HG03571 (cell line): ENCODE measurements at regions not wholly inside any gene's neighbourhood (a gene's known extent, or its start where the extent isn't known, plus 50 kb on each side); places are given as distances from the start of the nearest gene placed in this dataset.

Experiments
- ATAC-seq: cut with Tn5 transposase; IDR thresholded peaks from one replicate; pipeline ENCODE4 v1.9.1; 2021; ENCODE audit not compliant: unreplicated experiment

DNA sequence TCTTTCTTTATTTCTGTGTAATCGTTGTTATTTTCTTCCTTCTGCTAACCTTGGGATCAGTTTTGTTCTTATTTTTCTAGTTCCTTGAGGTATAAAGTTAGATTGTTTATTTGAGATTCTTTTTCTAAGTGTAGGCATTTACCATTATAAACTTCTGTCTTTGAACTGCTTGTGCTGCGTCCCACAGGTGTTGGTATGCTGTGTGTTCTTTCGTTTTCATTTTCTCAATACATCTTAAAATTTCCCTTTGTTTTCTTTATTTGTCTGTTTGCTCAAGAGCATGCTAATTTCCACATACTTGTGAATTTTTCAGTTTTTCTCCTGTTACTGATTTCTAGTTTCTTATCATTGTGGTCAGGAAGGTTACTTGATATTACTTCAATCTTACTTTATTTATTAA lies 873.8 kb upstream of the GCFC2 start:
- ATAC-seq = no peak

DNA sequence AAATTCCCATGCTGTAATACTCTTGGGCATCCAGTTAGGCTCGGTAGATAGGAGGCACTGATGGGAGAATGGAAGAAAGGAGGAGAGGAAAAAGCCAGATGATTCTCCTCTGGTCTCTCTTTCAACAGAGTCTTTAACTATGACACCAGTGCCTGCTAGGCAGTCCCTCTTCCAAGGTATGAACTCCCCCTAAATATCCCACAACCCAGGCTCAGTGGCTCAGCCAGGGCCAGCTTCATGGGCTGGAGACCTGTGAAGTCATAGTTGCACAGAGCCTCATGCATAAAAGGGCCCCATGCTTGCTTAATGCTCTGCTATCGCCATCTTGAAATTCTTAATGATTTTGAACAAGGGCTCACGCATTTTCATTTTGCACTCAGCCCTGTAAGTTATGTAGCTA lies 869.2 kb upstream of the GCFC2 start:
- ATAC-seq = no peak

DNA sequence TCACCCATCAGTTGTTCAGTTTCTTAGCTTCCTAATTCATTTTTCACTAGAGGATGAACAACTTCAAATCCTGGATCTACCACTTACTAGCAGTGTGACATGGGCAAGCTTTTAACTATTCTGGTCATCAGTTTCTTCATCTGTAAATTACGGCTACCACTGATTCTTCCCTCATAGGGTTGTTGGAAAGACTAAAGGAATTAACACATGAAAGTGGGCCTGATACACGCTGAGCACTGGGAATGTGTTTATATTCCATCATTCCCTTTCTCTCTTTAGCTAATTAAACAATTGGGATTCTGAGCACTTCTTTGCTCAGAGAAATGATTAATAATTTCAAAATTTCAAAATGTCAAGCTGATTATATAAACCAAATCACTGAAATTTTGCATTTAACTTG lies 862.3 kb upstream of the GCFC2 start:
- no peak for ATAC-seq

DNA sequence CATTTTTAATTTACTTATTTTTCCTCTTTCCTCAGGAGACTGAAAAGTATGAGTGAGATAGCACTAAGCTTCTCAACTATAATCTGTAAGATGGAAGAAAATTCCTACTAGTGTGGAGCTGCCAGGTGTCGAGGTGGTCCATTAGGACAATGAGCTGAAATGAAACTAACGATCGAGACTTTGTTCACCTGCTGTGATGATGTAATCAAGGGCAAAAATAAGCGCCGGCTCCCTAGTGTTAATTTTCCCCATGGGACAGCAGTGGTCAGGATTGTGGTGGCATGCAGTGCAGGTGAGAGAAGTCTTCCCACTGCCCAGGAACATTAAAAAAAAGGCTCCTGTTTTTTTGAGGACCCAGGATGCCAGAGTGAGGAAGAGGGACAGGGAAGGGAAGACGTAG lies 859.1 kb upstream of the GCFC2 start:
- no peak for ATAC-seq

DNA sequence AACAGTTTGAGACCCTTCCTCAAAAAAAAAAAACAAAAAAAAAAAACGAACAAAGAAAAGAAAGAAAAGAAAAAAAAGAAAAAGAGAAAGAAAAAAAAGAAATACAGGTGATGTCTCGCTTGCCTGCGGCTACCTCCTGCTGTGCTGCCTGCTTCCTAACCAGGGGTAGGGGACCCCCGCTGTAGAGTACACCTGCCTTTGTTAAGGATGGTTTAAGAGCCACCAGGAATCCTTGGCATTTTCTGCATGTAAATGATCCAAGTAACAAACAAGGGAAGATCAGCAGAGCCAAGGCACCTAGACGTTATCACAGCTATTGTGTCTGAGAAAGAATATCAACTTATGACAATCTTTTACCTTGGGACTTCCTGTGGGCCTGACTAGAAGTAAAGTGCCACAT lies 856.8 kb upstream of the GCFC2 start:
- ATAC-seq = no peak

DNA sequence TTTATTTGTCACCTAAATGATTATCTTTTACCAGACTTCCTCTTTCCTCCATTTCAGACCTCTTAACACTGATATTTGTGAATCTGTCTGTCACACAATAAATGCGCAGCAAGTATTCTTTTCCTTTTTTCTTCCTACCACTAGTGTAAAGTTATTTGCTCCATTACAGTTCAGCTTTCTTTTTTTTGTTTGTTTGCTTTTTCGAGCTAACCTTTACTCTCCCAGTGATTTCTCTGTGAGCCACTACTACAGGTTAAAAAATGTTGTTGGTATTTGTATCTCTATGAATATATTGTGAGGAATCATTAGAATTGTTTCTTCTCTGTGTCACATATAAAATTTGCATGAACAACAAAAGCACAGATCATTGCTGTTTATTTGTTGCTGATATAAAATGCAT lies 854.0 kb upstream of the GCFC2 start:
- no peak for ATAC-seq

DNA sequence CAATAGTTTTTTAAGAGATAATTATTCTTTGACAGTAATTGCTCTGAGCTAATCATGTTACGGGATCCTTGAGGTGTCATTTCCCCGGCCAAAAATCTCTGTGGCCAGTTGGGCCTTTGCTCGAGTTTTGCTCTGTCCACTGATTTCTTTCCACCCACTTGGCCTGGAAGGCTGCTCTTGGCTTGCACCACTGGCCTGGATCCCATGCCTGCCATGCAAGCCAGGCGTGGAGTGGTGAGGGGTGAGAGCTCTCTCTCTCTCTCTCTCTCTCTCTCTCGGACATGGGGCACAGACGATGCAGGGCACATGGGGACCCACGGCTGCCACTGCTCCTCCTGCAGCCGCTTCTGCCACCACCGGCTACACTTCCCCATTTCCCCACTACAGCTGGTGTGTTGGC lies 853.0 kb upstream of the GCFC2 start:
- no peak for ATAC-seq

DNA sequence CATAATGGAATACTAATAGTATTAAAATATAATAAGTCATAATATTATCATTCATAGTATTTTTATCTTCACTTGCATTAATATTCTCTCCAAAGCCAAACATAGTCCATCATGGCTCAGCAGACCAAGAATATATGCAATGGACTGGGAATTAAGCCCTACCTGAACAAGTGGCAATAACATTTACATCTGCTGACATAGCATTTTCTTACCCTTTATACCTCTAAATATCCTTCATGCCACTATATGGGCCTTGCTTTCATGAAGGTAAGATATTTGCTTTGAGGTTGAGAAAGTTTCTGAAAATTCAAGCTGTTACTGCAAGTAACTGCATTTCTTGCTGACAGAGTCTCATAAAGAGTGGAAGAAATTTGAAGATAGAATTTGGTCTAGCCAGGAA lies 847.4 kb upstream of the GCFC2 start:
- no peak for ATAC-seq

DNA sequence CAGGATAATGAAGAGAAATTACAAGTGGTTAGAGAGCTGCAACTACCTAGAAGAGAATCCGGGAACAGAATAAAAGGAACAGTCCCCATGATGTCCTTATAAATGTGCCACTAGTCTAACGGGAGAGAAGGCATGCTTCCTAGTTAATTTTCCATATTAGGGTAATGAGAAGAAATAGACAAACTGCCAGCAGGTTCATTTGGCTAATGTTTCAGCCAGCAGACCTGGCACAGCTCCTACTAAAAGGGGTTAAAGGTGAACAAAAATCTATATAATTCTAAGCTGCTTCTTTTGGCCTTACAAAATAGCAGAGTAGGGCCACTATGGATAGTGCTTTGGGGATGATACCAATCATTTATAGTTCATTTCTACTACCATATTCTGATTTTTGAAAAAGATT lies 845.3 kb upstream of the GCFC2 start:
- ATAC-seq = no peak

DNA sequence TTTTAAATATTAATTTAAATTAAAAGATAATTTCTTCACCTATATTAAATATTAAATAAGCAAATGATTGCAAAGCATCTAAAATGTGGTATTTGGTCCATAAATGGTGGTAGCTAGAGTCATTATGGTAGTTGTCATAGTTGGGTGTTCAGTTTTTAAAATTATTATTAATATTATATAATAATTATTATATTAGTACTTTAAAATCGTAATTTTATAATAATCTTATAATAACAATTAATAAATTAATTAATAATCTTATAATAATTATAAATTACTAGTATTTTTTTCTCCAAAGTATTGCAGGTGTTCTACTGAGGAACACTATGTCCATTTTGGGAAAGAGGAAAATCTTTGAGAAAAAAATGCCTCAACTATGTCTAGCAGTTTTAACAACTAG lies 835.5 kb upstream of the GCFC2 start:
- ATAC-seq = no peak

DNA sequence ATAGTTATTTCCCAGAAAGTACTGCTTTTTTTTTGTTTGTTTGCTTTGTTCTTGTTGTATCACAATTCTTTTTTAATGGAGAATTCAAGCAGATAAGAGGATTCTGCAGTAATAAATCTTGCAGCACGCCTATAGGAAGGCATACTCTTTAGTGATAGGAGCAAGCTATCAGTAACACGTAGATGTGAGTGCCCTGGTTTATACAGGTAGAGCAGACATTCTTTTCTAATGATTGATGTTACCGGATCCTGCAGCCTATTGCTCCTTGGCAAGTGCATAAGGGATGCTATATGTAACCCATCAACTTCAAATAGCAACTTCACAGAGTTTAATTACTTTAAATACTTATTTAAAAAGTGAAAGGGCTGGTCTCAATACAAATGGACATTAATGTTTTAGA lies 834.2 kb upstream of the GCFC2 start:
- ATAC-seq = no peak

DNA sequence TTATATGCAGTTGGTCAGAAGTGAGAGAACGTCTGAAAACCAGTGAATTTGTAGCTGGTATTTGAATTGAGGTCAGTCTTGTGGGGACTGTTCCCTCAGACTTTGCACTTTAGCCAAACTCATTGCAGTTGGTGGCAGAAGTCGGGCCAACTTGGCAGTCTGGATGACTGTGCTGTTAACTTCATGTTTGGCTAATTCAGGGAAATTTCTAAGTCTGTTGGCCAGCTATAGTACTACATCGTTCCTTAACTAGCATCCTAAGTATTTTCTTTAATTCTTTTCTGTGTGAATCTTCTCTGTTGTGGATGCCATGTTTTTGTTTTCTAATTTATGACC lies 806.8 kb upstream of the GCFC2 start:
- no peak for ATAC-seq

DNA sequence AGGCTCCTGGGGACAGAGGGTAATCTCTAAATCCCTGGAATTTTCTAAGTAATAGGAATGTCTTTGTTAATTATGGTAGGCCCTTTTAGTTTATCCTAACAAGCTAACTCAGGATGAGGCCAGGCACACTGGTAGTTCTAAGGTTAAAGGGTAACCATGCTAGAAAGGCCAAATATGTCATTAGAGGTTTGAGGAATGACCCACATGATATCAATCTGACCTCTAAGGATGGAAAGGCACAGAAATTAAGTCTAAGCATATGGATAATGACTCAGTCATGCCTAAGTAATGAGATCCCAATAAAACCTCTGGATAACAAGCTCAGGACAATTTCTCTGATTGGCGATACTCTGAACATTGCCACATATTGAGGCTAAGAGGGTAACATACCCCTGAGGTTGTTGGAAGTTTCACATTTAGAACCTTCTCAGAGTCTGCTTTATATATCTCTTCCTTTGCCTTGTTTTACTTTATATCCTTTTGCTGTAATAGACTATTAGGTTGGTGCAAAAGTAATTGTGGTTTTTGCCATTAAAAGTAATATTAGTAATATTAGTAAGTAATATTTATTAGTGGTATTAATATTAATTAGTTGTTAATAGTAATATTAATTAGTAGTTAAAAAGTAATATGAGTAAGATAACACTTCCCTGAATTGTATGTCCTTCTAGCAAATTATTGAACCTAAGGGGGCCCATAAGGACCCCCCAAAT lies 806.3 kb upstream of the GCFC2 start:
- no peak for ATAC-seq

DNA sequence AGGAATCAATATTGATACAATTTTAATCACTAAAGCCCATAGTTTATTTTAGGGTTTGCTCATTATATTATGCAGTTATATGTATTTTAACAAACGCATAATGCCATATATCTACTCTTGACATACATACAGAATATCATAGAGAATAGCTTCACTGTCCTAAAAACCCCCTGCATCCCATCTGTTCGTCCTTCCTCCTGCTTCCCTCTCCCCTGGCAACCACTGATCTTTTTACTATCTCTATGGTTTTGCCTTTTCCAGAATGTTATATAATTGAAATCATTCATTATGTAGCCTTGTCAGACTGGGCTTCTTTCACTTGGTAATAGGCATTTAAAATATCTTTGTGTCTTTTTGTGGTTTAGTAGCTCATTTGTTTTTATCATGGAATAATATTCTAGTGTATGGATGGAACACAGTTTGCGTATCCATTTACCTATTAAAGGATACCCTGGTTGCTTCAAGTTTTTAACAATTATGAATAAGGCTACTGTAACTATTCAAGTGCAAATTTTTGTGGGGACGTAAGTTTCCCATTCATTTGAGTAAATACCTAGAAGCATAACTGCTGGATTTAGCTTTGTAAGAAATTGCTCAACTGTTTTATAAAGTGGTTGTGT lies 801.6 kb upstream of the GCFC2 start:
- no peak for ATAC-seq

DNA sequence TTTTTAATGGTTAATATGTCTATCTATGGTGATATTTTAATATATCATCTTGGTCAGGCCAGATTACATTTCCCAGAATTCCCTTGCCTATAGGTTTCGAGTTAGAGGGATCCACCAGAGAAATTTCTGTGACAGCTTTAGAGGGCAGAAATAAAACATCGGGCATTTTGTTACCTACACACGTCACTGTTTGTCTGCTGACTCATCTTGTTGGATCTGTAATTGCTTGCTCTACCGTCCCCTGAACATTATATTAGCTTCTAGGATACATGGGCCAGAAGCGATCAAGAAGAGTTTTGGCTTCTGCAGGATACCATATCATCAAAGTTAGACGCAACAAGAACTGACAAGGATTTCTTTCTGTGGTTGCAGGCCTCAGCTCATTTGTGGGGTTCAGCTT lies 795.8 kb upstream of the GCFC2 start:
- no peak for ATAC-seq

DNA sequence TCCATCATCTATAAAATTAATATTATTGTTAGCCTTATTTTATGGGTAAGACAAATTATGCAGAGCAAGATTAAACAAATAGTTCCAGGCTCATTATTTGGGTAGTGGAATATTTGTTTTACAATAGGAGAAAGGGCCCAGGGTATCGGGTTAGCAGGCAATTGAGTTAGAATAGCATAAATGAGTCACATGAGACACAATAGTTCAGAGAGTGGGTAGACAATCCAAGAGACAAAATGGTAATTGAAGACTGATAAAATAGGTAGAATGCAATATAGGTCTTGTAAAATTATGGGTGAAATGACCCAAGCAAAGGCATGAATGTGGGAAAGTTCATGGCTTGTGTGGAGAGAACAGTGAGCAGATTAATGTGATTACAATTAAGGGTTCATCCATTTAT lies 790.9 kb upstream of the GCFC2 start:
- no peak for ATAC-seq

DNA sequence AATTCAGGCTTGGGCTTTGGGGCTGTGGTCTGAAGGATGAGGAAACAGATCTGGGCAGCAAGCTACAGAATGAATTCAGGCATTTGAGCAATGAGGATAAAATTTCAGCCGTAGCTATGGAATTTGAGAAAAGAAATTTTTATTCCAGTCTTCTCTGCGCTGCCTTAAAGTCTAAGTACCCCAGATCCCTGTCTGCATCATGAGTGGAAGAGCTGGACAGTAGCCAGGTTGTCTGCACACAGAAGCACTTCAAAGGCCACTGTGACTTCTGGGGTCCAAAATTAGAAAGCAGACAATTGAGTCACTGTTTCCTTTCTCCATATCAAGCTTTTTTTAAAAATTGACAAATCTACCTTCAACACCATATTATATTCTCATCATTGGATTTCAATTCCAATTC lies 787.6 kb upstream of the GCFC2 start:
- no peak for ATAC-seq

DNA sequence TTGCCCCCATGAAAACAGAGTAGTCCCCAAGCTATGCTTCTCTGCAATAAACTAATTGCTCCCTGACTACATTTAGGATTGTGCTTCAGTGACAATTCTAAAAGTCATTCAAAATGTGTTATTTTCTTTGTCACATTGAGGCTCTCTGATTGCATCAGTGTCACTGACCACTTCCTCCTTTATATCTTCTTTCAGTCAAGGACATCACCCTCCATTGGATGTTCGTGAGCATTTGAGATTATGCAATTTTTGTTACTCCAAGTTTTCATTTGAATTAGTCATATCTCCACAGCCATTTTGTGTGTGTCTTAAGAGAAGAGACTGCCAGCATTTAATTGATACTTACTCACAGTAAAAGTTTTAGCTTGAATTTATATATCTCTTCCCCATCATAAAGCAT lies 780.8 kb upstream of the GCFC2 start:
- no peak for ATAC-seq

DNA sequence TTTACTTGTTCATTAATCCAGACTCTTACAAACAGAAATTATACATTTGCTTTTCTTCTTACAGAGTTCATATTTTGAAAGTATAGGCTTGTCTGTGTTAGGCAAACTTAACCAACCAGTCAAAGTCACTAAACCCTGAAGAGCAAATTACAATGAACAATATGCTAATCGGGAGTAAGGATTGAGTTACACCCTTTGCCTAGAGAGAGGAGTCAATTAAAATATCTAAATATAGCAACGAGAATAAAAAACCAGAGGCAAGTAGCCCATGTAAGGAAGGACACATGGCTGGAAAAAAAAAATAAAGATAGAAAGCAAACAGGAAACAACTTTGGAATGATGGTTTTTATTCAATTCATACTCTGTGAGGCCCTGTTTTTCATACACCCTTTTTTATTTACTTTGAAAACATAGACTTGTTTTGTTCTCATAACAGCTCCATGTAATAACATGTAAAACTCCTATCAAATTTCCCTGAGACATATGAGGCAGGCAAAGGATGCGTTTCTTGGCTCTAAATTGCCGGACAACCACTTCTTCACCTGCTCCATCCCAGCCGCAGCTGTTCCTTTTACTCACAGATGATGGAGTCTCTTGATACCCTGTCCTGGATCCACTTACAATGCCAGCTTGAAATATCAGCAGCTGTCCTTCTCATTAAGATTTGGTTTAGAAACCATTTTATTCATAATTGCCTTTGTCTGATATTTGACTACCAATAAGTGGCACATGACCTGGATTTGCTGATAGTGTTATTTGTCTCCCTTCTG lies 767.7 kb upstream of the GCFC2 start:
- no peak for ATAC-seq

DNA sequence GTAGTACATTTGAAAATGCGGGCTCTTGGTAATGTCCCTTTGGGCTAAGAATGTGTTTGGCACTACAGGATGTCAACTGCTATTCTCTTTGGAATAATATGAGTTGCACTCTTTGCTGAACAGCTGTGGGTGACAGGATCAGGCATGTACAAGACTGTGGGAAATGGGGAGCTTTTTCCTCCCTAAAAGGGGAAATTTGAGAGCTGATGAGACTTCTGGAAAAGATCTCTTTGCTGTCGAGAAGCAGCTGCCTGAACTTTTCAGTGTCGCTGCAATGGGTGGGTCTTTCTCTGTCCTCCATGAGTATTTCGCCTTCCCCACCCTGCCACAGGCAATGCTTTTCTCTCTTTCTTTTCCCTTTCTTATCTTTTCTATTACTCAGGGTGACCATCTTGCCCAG lies 762.2 kb upstream of the GCFC2 start:
- ATAC-seq = no peak

DNA sequence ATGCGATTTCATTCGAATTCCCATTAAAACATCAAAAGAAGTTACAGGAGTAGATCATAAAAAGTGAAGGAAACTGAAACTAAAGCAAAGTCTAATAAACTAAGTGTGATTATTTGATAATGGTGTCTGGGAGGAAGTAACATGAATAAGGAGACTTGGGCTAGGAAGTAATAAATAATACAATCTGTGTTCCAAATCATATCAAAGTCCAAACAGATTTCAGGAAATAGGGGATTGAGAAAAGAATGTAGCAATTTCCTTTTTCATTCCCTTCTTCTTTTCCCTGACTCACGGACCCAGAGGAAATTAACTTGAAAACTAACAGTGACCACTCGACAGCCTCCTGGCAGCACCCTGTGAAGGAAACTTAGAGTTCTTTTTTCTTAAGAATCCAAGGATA lies 758.4 kb upstream of the GCFC2 start:
- ATAC-seq = no peak

DNA sequence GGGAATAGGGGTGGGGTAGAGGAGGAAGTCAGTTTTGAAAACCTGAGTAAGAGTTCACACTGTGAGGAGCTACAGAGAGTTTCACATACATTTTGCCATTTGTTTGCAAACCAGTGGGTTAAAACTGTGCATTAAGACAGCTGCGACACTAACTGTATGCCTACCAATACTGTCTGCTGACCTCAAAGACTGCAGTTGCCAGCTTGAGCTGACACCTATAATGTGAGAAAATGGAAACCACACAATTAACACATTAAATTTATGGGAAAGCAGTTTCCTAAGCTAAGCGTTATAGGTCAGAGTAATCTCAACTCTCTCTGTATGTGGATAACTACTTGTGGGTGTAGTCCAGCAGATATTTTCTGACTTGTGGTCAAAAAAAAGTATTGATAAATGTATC lies 756.6 kb upstream of the GCFC2 start:
- ATAC-seq = no peak

DNA sequence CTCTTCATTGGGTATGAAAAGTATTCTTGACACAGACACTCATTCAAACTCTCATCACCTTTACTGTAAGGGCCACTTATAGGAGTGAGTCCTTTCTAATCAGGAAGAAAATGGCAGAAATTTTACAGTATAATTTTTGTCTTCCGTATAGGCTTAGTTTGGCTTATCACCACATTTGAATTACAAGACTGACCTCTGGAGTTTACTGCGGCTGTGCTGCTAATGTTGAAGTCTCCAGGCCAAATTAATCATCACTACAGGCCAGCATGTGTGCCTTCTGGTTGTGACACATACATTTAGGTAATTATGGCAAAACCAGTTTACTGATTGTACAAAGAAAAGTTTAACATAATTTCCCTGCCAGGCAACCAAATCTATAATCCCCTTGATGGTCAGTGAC lies 753.6 kb upstream of the GCFC2 start:
- ATAC-seq = no peak
